ENCODE measurements at regions not wholly inside any gene's neighbourhood (a gene's known extent, or its start where the extent isn't known, plus 50 kb on each side); places are given as distances from the start of the nearest gene placed in this dataset.

- Mint-ChIP-seq H3K36me3 (ENCODE audit: insufficient read depth, unreplicated experiment) (peaks cover 3% of the 10 kb centered on the region), H3K27me3 (ENCODE audit: unreplicated experiment) (peaks cover 13% of the 10 kb centered on the region), H3K27ac (ENCODE audit: unreplicated experiment) (no peak overlapping the region), H3K9me3 (ENCODE audit: low read depth, unreplicated experiment) (no peaks in the 10 kb centered on the region), H3K4me1 (ENCODE audit: low read depth, unreplicated experiment) (peaks cover 14% of the 10 kb centered on the region), H3K4me3 (ENCODE audit: low read depth, unreplicated experiment) (no peak overlapping the region)
- intact Hi-C loops (cut with micrococcal nuclease; ENCODE audit: unreplicated experiment), result loop anchor here (10.0 kb wide), 2 partner anchors 107 to 623 kb away; partner anchors contain the start of gene PLXNC1
- no peak for DNase-seq
- TF ChIP-seq CTCF (IDR thresholded peaks at IDR 0.05; ENCODE audit: unreplicated experiment), result no peak
- CTCF ChIA-PET, result no interaction called here
- BruUV-seq (replicated peaks), result no TSS peak
Observed at GRCh38 chr12:94767956-94768355, 117.6 kb upstream of the TMCC3 start.

GRCh38 chr12:94766397-94766796, 116.0 kb upstream of the TMCC3 start:
- peaks cover 22% of the 10 kb centered on the region for H3K4me1 Mint-ChIP-seq (ENCODE audit: low read depth, unreplicated experiment)
- no peak overlapping the region for H3K4me3 Mint-ChIP-seq (ENCODE audit: low read depth, unreplicated experiment)
- BruUV-seq (replicated peaks), result no TSS peak
- no peaks in the 10 kb centered on the region for H3K9me3 Mint-ChIP-seq (ENCODE audit: low read depth, unreplicated experiment)
- H3K27ac Mint-ChIP-seq (ENCODE audit: unreplicated experiment), result no peak overlapping the region
- H3K27me3 Mint-ChIP-seq (ENCODE audit: unreplicated experiment), result peaks cover 13% of the 10 kb centered on the region
- TF ChIP-seq CTCF (IDR thresholded peaks at IDR 0.05; ENCODE audit: unreplicated experiment), result no peak
- DNase-seq, result no peak
- H3K36me3 Mint-ChIP-seq (ENCODE audit: insufficient read depth, unreplicated experiment), result peaks cover 9% of the 10 kb centered on the region
- intact Hi-C loops (cut with micrococcal nuclease; ENCODE audit: unreplicated experiment), result loop anchor here (10.0 kb wide), 2 partner anchors 108 to 622 kb away; partner anchors contain the start of gene PLXNC1
- CTCF ChIA-PET, result no interaction called here

GRCh38 chr12:94763462-94763861, 113.1 kb upstream of the TMCC3 start:
- Mint-ChIP-seq H3K4me3 (ENCODE audit: low read depth, unreplicated experiment) (no peak overlapping the region), H3K9me3 (ENCODE audit: low read depth, unreplicated experiment) (no peaks in the 10 kb centered on the region), H3K36me3 (ENCODE audit: insufficient read depth, unreplicated experiment) (peaks cover 10% of the 10 kb centered on the region), H3K4me1 (ENCODE audit: low read depth, unreplicated experiment) (peaks cover 22% of the 10 kb centered on the region), H3K27me3 (ENCODE audit: unreplicated experiment) (no peaks in the 10 kb centered on the region), H3K27ac (ENCODE audit: unreplicated experiment) (no peak overlapping the region)
- intact Hi-C loops (cut with micrococcal nuclease; ENCODE audit: unreplicated experiment), result loop anchor here (5.0 to 10.0 kb wide), 4 partner anchors 111 to 619 kb away; partner anchors contain the start of gene PLXNC1
- no peak for DNase-seq
- no TSS peak for BruUV-seq (replicated peaks)
- CTCF ChIA-PET, result no interaction called here
- no peak for TF ChIP-seq CTCF (IDR thresholded peaks at IDR 0.05; ENCODE audit: unreplicated experiment)

- peak overlapping the region; percentile 66 for H3K27ac Mint-ChIP-seq (ENCODE audit: unreplicated experiment)
- CTCF ChIA-PET, result interaction anchor here (0.7 kb wide), 1 partner anchor 10 kb away, joined by 3 read pairs; no protein-coding TSS in a partner anchor
Observed at GRCh38 chr12:94762943-94763342, 112.6 kb upstream of the TMCC3 start.

More at GRCh38 chr12:94762943-94763342, 112.6 kb upstream of the TMCC3 start:
- H3K4me1 Mint-ChIP-seq (ENCODE audit: low read depth, unreplicated experiment), result peaks cover 22% of the 10 kb centered on the region
- H3K36me3 Mint-ChIP-seq (ENCODE audit: insufficient read depth, unreplicated experiment), result peaks cover 10% of the 10 kb centered on the region
- TF ChIP-seq CTCF (IDR thresholded peaks at IDR 0.05; ENCODE audit: unreplicated experiment), result no peak
- H3K9me3 Mint-ChIP-seq (ENCODE audit: low read depth, unreplicated experiment), result no peaks in the 10 kb centered on the region
- DNase-seq, result no peak
- BruUV-seq (replicated peaks), result no TSS peak
- H3K4me3 Mint-ChIP-seq (ENCODE audit: low read depth, unreplicated experiment), result no peak overlapping the region
- intact Hi-C loops (cut with micrococcal nuclease; ENCODE audit: unreplicated experiment), result loop anchor here (5.0 to 10.0 kb wide), 4 partner anchors 112 to 618 kb away; partner anchors contain the start of gene PLXNC1
- no peaks in the 10 kb centered on the region for H3K27me3 Mint-ChIP-seq (ENCODE audit: unreplicated experiment)

All from Calu3 (cell line).